GM18505 (cell line): ENCODE measurements at regions not wholly inside any gene's neighbourhood (a gene's known extent, or its start where the extent isn't known, plus 50 kb on each side); places are given as distances from the start of the nearest gene placed in this dataset.
"Not testable (repeated sequence)": the region's sequence is repeated elsewhere in the genome, so short reads cannot be mapped to it uniquely, and the experiment has no call there.

ENCODE experiments used
- ATAC-seq: cut with Tn5 transposase; IDR thresholded peaks from one replicate; pipeline ENCODE4 v1.9.1; 2021; ENCODE audit not compliant: unreplicated experiment
- POLR2A ChIP-seq: IDR thresholded peaks from 4 replicates; pipeline ENCODE4 v1.6.1; 2011; ENCODE audit warnings: borderline replicate concordance; ENCODE audit not compliant: insufficient read depth, insufficient read length; ENCODE audit errors: extremely low read depth

GRCh38 chr4:95779447-95779846 lies 60.4 kb upstream of the PDHA2 start:
- TF ChIP-seq POLR2A: no peak
- no peak for ATAC-seq

DNA sequence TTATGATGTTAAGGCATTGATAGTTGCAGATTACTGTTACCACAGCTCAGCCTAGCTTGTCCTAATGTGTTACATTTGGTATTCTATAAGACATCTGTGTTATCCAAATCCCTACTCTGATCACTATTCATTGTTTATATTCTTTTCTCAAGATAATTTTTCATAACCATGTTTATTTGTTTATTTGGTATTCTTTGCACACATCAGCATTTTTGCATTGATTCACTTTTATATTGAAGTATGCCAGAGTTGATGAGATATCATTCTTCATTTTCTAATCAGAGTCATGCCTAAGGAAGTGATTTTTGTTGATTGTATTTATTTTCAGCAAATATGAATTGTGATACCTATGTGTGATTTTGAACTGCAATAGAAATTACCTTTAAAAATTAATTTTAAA lies 61.2 kb upstream of the PDHA2 start:
- no peak for ATAC-seq
- TF ChIP-seq POLR2A: no peak

GRCh38 chr4:95770605-95771004 lies 69.3 kb upstream of the PDHA2 start:
- ATAC-seq: not testable (repeated sequence)

DNA sequence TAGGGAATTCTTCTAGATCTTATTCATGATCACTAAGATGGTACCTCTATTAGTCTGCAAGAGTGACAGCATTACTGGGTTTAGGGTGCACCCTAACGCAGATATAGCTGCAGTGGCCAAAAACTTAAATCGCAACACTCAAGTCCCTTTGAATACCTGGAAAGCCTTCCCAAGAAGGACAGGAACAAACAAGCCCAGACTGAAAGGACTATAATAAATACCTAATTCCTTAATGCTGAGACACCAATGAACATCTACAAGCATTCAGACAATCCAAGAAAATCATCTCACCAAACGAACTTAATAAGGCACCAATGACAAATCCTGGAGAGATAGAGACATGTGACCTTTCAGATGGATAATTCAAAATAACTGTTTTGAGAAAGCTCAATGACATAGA lies 74.9 kb upstream of the PDHA2 start:
- no peak for ATAC-seq
- no peak for TF ChIP-seq POLR2A

GRCh38 chr4:95761871-95762270 lies 78.0 kb upstream of the PDHA2 start:
- no peak for TF ChIP-seq POLR2A
- no peak for ATAC-seq

DNA sequence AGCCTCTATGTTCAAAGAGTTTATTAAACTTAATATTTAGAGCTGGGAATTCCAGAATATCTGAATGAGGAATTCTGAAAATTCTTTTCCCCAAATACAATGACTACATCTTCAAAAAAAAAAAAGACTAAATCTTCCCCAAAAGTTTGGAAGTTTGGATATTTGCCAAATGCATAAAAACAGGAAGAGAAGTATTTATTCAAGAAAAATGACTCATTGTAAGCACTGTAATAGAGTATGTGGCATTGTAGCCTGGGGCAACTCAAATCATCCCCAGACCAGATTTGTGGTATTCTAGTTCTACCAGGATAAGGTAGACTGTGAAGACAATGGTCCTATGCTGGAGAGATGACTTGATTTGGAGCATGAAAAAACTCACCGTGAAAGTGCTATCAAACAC lies 78.5 kb upstream of the PDHA2 start:
- no peak for TF ChIP-seq POLR2A
- no peak for ATAC-seq

- not testable (repeated sequence) for ATAC-seq
Observed at GRCh38 chr4:95760646-95761045, 79.2 kb upstream of the PDHA2 start.

DNA sequence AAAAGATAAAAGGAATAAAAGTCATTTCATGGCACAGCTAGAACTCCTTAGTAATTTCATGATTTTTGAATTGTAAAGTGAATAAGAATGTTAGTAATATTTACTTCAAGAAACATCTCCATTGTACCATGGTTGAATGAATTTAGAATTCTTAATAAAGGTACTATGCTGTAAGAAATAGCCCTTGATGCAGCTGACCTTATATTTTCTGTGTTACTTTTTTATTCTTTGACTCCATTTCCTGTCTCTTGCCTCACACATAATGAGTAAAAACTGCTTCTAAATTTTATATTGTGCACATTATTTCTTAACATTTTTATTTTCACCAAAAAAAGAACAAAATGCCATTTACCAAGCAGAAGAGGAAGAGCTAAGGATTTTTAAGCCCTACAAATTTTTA lies 81.9 kb upstream of the PDHA2 start:
- TF ChIP-seq POLR2A: no peak
- ATAC-seq: no peak

DNA sequence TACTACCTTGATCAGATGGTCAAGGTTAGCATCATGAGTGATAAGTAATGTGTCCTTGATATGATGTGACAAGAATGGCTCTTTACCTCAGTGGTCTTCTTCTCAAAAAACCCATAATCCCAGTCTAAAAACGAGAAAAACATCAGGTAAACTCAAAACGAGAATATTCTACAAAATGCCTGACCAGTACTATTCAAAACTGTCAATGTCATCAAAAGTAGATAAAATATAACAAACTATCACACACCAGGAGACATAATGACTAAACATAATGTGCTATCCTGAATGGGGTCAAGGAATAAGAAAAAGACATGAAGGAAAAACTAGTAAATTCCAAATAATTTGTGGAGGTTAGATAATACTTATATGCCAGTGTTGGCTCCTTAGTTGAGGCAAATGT lies 85.2 kb upstream of the PDHA2 start:
- no peak for TF ChIP-seq POLR2A
- no peak for ATAC-seq

DNA sequence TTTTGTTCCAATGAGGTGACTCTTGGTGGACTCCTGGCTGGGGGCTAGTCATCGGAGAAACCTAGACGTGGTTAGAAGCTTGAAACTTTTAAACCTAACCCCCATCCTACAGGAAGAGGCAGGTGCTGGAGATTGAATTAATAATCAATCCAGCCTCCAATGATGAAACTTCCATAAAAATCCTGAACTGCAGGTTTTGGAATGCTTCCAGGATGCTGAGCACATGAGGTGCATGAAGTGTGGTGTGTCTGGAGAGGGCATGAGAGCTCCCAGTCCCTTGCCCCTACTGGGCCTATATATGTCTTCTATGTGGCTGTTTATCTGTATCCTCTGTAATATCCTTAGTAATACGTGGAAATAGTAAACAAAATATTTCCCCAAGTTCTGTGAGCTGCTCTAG lies 90.7 kb upstream of the PDHA2 start:
- TF ChIP-seq POLR2A: no peak
- ATAC-seq: no peak

GRCh38 chr4:95742872-95743271 lies 97.0 kb upstream of the PDHA2 start:
- no peak for TF ChIP-seq POLR2A
- no peak for ATAC-seq

DNA sequence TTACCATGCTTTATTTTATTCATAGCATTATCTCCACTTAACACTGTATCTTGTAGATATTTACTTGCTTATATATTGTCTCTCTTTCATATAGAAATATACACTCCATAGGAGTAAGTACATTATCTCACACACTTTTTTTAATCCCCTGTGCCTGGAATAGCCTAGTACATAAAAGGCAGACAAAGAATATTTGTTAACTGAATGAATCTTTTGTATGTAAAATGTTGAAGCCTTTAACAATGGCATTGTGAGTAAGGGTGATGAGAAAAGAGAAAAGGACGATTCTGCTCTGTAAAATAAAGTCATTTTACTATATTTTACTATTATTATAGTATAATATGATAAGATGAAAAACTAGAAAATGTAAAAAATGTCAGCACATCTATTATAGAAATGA lies 97.7 kb upstream of the PDHA2 start:
- TF ChIP-seq POLR2A: no peak
- ATAC-seq: no peak

DNA sequence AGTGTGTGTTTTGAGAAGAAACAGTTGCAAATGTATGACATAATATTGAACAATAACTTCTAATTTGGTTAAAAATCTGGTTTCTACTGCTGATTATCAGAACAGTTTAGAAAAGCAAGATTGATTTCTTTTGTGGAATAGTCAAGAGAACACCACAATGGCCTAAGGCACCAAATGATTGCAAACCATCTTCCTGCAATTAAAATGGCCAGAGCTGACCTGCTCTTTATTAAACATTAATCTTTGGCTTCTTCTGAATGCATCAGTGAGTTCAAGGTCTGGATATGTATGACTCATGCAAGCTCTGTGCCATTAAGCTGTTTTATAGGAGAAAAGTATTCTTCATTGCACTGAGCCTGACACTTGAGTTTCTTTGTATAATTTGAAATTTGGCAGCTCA lies 107.8 kb upstream of the PDHA2 start:
- no peak for ATAC-seq

DNA sequence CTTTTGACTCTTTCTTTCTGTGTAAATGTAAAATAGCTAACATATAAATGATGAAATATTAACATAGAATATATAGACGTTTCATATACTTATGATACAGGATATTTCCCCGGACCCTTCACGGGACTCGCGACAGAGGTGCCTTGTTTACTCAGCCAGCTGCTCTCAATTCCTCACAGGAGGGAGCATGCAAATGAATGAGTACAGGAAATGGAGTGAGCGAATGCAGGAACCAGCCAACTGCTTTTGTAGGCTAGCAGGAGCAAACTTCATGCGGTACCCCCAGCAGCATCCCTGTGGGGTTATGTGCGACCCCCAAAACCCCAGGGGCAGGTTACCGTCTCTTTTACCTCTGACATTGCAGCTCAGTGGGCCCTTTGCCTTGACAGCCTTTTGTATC lies 110.3 kb upstream of the PDHA2 start:
- ATAC-seq: no peak
- no peak for TF ChIP-seq POLR2A

More for the DNA sequence above, 107.8 kb upstream of the PDHA2 start:
- TF ChIP-seq POLR2A: no peak

DNA sequence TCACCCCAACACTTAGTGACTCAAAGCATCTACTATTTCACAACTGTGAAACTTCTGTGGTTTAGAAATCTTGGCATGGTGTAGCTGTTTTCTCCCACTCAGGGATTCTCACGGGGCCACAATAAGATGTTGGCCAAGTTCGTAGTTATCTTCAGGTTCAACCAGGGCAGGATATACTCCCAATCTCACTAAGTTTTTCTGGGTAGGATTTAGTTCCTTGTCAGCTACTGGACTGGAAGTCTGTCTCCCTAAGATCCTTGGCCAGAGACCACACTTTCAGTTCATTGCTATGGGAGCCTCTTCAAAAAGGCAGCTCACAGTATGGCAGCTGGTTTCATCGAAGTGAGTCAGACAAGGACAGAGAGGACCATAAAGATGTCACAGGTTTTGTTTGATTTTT lies 111.7 kb upstream of the PDHA2 start:
- no peak for ATAC-seq
- TF ChIP-seq POLR2A: no peak

DNA sequence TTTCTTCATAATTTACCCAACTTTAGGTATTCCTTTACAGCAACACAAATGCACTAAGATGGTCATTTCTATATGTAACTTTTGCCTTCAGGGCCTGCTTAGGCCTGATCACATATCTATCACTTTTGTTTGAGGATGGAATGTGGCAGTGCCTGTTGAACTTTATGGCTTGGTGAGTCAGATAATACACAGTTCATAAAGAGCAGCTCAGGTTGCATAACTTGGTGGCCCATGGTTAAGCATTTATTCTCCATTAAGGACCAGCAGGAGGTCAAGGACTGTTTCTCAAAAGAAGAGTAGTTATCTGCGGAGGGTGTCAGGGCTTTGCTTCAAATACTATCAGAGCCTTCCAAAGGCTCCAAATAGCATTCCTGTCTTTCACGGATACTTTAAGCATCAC lies 124.1 kb upstream of the PDHA2 start:
- no peak for ATAC-seq
- no peak for TF ChIP-seq POLR2A
